ACHN (cell line): ENCODE measurements at regions not wholly inside any gene's neighbourhood (a gene's known extent, or its start where the extent isn't known, plus 50 kb on each side); places are given as distances from the start of the nearest gene placed in this dataset.

Experiments
- DNase-seq: peaks from one replicate; pipeline ENCODE4 v3.0.0-alpha.2; 2015
- in situ Hi-C: cut with HindIII; loops from 2 replicates; pipeline ENCODE4 v1.10.0; 2017; ENCODE audit warnings: low sequenced_read_pairs, low pct_ligation_motif_present, low pct_unique_long_range_greater_than_20kb

- DNase-seq = no peak
- in situ Hi-C loops = no loop called here
Observed at GRCh38 chr5:6861036-6861435, 147.8 kb downstream of the TENT4A start.

GRCh38 chr5:6861667-6862066 is 148.4 kb downstream of the TENT4A start:
- no peak for DNase-seq
- in situ Hi-C loops = no loop called here

DNA sequence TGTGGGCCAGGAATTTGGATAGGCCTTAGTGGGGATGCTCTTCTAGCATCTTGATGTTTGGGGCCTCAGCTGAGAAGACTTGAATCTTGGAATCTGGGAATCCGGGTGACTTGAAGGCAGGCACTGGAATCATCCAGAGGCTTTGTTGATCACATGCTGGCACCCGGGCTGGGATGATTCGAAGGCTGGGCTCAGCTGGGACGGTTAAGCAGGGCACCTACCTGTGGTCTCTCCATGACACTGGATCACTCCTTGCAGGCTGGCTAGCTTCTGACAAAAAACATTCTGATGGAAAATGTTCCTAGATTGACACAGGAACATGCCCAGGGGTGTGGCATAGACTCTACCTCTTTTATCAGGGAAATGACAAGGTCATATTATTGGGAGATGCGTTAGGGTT is 149.1 kb downstream of the TENT4A start:
- in situ Hi-C loops = no loop called here

GRCh38 chr5:6867712-6868111 is 154.5 kb downstream of the TENT4A start:
- no peak for DNase-seq
- in situ Hi-C loops = no loop called here

More for the DNA sequence above, 149.1 kb downstream of the TENT4A start:
- DNase-seq = no peak

DNA sequence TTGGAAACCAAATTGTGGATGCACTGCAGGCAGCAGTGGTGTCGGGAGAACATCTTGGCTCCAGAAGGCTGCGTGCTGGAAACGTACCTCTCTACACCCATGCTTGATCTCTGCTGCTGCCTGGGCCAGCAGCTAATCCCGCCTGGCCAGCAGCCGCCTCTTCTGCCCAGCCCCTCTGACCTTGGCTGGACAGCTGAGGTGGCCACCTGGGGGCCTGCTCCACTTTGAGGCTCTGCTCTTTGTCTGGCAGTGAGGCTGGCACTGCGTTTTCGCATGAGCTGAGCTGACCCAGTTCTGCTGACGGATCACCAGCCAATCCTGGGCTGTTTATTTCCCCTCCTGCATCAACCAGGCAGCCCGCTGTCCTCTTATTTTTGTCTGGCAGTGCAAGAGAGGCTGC is 154.9 kb downstream of the TENT4A start:
- in situ Hi-C loops = no loop called here
- no peak for DNase-seq

DNA sequence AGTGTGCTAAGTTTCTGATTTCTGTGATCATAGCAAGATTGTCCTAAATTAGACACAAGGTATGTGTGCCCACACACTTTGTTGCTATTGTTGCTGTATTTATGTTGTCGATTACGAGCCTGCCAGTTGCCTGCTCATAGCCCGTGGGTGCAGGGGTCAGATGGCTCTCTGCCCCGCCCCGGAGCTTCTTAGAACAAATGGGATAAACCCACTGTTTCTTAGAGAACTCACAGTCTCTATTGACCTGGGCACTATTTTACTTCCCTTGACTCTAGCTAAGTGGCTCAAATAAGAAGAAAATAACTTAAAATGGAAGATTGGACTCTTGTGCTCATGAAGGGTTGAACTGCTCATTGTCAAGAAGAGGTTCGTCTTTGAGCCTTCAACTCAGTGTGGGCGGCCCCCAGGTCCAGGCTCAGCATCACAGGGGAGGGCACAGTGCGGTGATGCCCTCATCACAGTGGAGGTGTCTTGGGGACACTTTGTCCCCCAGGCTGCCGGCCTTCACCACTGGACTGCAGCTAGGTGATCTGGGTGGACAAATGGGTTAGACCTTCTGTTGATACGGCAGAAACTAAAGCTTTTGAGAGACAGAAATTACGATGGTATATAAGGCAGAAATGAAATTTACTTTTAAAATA is 155.5 kb downstream of the TENT4A start:
- in situ Hi-C loops = no loop called here
- DNase-seq = no peak

DNA sequence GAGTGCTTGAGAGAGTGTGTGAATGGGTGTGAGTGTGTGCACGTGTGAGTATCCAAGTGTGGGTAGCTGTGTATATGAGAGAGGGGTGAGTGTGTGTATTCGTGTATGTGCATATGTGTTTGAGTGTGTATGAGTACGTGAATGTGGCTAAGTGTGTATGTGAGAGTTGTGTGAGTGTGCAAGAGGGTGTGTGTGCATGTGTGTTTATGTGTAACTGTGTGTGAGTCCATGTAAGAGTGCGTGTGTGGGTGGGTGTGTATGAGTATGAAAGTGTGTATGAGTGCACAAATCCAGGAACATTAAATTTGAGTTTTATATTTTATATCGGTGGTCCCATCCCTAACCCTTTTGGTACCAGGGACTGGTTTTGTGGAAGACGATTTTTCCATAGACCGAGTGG is 156.4 kb downstream of the TENT4A start:
- in situ Hi-C loops = no loop called here
- DNase-seq = no peak

- DNase-seq = no peak
- in situ Hi-C loops = no loop called here
Observed at GRCh38 chr5:6872441-6873160, 159.4 kb downstream of the TENT4A start.

- in situ Hi-C loops = no loop called here
- DNase-seq = no peak
Observed at GRCh38 chr5:6873359-6873758, 160.1 kb downstream of the TENT4A start.

DNA sequence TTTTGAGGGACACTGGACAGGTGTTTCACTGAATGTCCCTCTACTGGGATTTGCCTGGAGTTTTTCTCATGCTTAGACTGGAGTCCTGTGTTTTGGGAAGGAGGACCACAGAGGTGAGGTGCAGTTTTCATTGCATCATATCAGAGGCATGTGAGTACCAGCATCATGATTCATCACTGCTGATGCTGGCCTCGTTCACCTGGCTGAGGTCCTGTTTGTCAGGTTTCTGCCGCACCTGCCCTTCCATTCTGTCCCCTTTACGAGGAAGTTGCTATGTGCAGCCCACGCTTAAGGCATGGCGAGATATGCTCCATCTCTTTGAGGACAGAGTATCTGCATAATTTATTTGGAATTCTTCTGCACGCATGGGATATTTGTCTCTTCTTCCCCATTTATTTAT is 162.1 kb downstream of the TENT4A start:
- DNase-seq = no peak
- in situ Hi-C loops = no loop called here

- DNase-seq = no peak
- in situ Hi-C loops = no loop called here
Observed at GRCh38 chr5:6877986-6878828, 165.0 kb downstream of the TENT4A start.

- in situ Hi-C loops = no loop called here
- no peak for DNase-seq
Observed at GRCh38 chr5:6885581-6885980, 172.3 kb downstream of the TENT4A start.

DNA sequence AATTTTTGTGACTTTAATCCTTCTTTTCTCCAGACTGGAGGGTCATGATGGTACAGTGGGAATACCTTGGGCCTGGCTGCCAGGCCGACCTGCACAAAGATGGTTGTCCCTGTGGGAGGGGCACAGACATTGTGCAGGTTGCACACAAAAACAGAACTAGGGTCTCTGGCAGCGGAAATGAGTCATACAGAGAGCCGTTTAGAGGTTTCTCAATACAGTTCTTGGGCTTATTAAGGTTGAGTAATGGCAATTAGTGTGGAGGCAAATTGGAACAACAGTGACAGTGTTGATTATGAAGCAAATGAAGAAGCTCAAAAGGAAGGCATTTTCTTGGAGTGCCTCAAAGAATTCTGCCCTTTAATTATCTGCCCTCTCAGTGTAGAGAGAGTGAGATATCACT is 173.6 kb downstream of the TENT4A start:
- DNase-seq = no peak
- in situ Hi-C loops = no loop called here

GRCh38 chr5:6889030-6889429 is 175.8 kb downstream of the TENT4A start:
- in situ Hi-C loops = no loop called here
- no peak for DNase-seq

DNA sequence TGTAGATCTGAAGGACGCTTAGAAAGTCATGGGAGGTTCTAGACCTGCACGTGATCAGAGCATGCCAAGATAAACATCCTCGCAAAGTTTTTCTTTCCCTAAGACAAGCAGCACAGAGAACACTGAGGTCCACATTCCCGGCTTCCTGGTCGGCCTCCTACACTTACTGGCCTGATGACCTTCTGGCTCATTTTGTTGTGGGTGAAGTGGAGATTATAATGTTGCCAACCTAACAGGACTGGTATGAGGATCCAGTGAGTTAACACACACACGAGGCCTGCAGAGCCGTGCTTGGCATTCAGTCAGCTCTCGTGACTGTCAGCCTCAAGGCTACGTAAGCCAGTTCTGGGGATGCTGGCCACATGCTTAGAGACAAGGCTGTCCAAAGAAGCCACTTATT is 186.0 kb downstream of the TENT4A start:
- in situ Hi-C loops = no loop called here
- no peak for DNase-seq

DNA sequence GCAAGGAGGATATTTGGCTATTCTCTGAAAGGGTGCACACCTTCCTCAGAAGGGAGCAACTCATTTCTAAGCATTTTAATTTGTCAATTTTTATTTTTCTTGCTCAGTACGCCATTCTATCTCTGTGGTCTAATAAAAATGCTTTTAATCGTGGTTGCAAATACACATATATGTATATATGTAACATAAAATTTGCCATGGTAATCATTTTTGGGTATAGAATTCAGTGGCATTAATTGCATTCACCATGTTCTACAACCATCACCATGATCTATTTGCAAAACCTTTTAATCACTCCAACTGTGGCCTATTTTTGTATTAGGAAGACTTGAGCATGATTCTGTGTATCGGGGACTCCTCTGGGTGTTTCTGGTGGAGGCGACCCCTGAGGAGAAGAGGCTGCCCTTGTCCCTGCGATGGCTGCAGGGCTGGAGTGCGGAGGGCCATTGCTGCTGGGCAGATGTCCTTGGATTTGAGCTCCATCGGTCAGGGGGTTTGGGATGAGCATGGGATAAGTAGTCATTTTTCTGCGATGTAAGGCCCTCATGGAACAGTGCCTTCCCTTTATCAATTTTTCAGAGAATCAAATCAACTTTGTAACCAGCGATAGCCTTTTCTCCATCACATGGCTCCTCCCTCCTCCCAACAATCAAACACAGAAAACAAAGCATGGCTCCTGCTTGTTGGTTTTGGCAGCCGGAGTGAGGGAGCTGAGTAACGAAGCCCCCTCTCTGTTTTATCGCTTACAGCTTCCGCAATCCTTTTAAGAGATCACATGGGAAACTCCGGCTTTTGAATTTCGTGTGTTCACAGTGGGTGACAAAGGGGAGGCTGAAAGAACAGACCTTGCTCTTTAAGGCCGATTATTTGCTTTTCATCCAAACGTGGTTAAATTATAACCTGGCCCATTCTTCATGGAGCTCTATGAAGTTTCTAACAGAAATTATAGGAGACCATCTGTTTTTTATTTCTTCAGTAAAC is 187.3 kb downstream of the TENT4A start:
- no peak for DNase-seq
- in situ Hi-C loops = no loop called here

GRCh38 chr5:6902094-6902493 is 188.9 kb downstream of the TENT4A start:
- no peak for DNase-seq
- in situ Hi-C loops = no loop called here

- in situ Hi-C loops = no loop called here
Observed at GRCh38 chr5:6902597-6902996, 189.4 kb downstream of the TENT4A start.

More at GRCh38 chr5:6902597-6902996, 189.4 kb downstream of the TENT4A start:
- DNase-seq = no peak
